ENCODE measurements at regions not wholly inside any gene's neighbourhood (a gene's known extent, or its start where the extent isn't known, plus 50 kb on each side); places are given as distances from the start of the nearest gene placed in this dataset.

DNA sequence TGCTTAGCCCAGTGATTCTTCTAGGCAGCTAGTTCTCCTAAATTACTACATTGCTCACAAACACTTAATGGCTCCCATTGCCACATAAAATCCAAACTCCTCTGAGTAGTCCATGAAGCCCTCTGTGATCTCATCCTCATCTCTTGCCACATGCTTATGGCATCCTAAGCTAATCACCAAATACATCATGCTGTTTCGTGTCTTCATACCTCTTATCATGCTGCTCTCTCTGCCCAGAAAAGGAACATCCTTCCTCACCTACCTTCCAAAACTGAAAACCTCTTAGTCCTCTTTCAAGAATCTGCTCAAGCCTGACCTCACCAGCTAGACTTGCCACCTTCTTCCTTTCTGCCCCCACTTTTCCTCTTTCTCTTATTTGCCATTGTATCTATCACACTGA, 108.5 kb downstream of the DUSP6 start:
- H3K9me3 ChIP-seq, result peaks cover 0 to 5% (median 0%) of the 10 kb centered on the region in 12 donors
- DNase-seq (no peak), ATAC-seq (no peak)
- peaks cover 0 to 25% (median 5%) of the 10 kb centered on the region in 12 donors for H3K4me1 ChIP-seq
- H3K4me3 ChIP-seq, result no peak overlapping the region
- H3K27ac ChIP-seq, result peak overlapping the region in 1 of 12 donors; percentile 67
- intact Hi-C loops (cut with DNase I), result no loop called here
- TF ChIP-seq POLR2A (IDR thresholded peaks at IDR 0.05), result no peak
- TF ChIP-seq, protein P1, sequence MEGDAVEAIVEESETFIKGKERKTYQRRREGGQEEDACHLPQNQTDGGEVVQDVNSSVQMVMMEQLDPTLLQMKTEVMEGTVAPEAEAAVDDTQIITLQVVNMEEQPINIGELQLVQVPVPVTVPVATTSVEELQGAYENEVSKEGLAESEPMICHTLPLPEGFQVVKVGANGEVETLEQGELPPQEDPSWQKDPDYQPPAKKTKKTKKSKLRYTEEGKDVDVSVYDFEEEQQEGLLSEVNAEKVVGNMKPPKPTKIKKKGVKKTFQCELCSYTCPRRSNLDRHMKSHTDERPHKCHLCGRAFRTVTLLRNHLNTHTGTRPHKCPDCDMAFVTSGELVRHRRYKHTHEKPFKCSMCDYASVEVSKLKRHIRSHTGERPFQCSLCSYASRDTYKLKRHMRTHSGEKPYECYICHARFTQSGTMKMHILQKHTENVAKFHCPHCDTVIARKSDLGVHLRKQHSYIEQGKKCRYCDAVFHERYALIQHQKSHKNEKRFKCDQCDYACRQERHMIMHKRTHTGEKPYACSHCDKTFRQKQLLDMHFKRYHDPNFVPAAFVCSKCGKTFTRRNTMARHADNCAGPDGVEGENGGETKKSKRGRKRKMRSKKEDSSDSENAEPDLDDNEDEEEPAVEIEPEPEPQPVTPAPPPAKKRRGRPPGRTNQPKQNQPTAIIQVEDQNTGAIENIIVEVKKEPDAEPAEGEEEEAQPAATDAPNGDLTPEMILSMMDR (IDR thresholded peaks at IDR 0.05), result no peak
- 67 to 94% (median 83%) methylated on average over 1 of the region's 1 CpG for WGBS, 4 donors
- no peaks in the 10 kb centered on the region for H3K27me3 ChIP-seq
- no peaks in the 10 kb centered on the region for H3K36me3 ChIP-seq

DNA sequence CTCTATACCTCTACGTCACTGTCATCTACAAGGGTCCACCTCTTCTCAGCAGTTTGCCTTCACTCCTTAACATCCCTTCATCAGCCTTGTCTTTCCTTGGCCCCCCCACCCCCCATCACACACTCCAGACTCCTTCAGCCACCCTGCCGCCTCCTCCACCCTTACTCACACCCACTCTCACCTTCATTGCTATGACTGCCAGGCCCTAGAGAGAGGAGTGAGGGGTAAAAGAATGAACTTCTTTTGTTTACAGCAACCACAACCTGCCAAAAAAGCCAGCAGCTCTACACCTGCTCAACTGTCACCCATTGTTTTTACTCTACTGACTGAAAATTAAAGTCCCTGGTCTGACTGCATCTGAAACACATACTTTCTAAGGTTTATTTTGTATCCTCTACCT, 112.8 kb downstream of the DUSP6 start:
- WGBS, 4 donors, result 61 to 95% (median 92%) methylated on average over 2 of the region's 2 CpGs
- no peaks in the 10 kb centered on the region for H3K36me3 ChIP-seq
- peaks cover 0 to 5% (median 0%) of the 10 kb centered on the region in 12 donors for H3K9me3 ChIP-seq
- no peak overlapping the region for H3K4me3 ChIP-seq
- DNase-seq, result no peak
- peaks cover 0 to 41% (median 22%) of the 10 kb centered on the region in 12 donors for H3K4me1 ChIP-seq
- ATAC-seq, result no peak
- no peaks in the 10 kb centered on the region for H3K27me3 ChIP-seq
- TF ChIP-seq, protein P1 (IDR thresholded peaks at IDR 0.05), result no peak
- TF ChIP-seq POLR2A (IDR thresholded peaks at IDR 0.05), result no peak
- intact Hi-C loops (cut with DNase I), result loop anchor here in 4 of 10 donors (2.0 to 10.0 kb wide), 3 partner anchors 62 to 107 kb away; no protein-coding TSS in a partner anchor
- peak overlapping the region in 5 of 12 donors; percentile 40 to 76 (median 62) for H3K27ac ChIP-seq

DNA sequence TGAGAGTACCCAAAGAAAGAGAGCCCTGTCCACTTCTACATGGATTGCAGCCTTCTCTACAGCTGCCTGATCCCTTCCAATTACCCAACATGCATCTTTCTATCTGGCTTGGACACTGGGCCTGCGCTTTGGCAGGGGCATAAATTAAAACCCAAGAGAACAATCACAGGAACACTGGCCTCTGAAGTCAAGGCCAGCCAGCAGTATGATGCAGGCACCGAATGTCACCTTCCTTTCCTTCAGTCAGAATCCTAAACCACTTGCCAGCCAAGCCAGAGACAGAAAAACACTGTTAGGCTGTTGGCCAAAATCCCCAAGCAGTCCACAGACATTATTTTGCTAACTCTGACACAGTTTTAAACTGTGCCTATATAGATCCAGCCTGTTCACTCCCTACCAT, 113.7 kb downstream of the DUSP6 start:
- peak overlapping the region in 10 of 12 donors; percentile 40 to 76 (median 58) for H3K27ac ChIP-seq
- DNase-seq (peak; percentile 37 to 63 (median 55)), ATAC-seq (peak; percentile 84 to 97 (median 91))
- no peaks in the 10 kb centered on the region for H3K36me3 ChIP-seq
- intact Hi-C loops (cut with DNase I), result loop anchor here in 4 of 10 donors (2.0 to 10.0 kb wide), 3 partner anchors 61 to 108 kb away; no protein-coding TSS in a partner anchor
- no peak overlapping the region for H3K4me3 ChIP-seq
- peaks cover 0 to 39% (median 21%) of the 10 kb centered on the region in 12 donors for H3K4me1 ChIP-seq
- no peak for TF ChIP-seq POLR2A (IDR thresholded peaks at IDR 0.05)
- TF ChIP-seq, protein P1 (IDR thresholded peaks at IDR 0.05), result no peak
- no peaks in the 10 kb centered on the region for H3K27me3 ChIP-seq
- H3K9me3 ChIP-seq, result peaks cover 0 to 5% (median 0%) of the 10 kb centered on the region in 12 donors
- 8 to 44% (median 13%) methylated on average over 2 of the region's 2 CpGs for WGBS, 4 donors

DNA sequence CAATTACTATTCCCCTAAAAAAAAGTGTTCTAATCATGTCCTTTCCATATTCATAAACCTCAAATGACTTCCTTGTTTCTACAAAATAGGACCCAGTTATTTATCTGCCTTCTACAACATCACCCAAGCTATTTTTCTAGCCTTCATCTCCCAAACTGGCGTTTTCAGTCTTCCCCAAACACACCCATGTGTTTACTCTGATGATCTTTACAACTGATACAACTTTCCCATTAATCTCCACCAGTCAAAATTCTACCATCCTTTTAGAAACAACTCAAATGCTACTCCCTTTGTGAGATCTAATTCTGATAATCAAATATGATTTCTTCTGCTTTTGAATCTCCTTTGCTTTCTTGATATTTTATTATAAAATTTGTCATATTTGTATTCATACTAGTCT, 114.5 kb downstream of the DUSP6 start:
- intact Hi-C loops (cut with DNase I), result loop anchor here in 4 of 10 donors (2.0 to 10.0 kb wide), 3 partner anchors 60 to 109 kb away; no protein-coding TSS in a partner anchor
- no peaks in the 10 kb centered on the region for H3K27me3 ChIP-seq
- peaks cover 0 to 39% (median 21%) of the 10 kb centered on the region in 12 donors for H3K4me1 ChIP-seq
- TF ChIP-seq POLR2A (IDR thresholded peaks at IDR 0.05), result no peak
- TF ChIP-seq, protein P1 (IDR thresholded peaks at IDR 0.05), result no peak
- no peak for DNase-seq
- peaks cover 0 to 5% (median 0%) of the 10 kb centered on the region in 12 donors for H3K9me3 ChIP-seq
- peak overlapping the region in 8 of 12 donors; percentile 6 to 76 (median 48) for H3K27ac ChIP-seq
- no peak for ATAC-seq
- 86 to 95% (median 90%) methylated on average over 1 of the region's 1 CpG for WGBS, 4 donors
- no peaks in the 10 kb centered on the region for H3K36me3 ChIP-seq
- H3K4me3 ChIP-seq, result no peak overlapping the region

Measured in heart left ventricle (tissue), 16 donors.